ENCODE measurements at regions not wholly inside any gene's neighbourhood (a gene's known extent, or its start where the extent isn't known, plus 50 kb on each side); places are given as distances from the start of the nearest gene placed in this dataset.

DNA sequence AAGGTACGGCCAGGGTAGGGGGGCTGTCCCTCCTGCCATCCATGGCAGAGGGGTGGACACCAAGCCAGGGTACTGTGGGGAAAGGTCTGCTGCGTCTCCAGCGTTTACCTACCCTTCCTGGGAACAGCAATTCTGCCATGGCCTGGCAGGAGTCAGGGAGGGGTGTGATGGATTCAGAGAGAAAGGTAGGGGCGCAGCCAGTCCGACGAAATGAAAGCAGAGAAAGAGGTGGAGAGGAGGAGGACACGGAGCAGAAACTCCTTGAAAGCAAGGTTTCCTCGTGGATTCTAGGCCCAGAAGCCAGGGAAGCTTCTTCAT, 182.9 kb downstream of the ZFP36L2 start:
- no peaks in the 10 kb centered on the region for H3K27me3 ChIP-seq (ENCODE audit: control insufficient read depth, insufficient read depth, low read length)
- H4K20me1 ChIP-seq (ENCODE audit: control insufficient read depth, extremely low read depth, insufficient read depth, low read length), result no peaks in the 10 kb centered on the region
- H3K9me3 ChIP-seq (ENCODE audit: control insufficient read depth, insufficient read depth, low read depth, low read length), result no peaks in the 10 kb centered on the region
- H3K36me3 ChIP-seq (ENCODE audit: control insufficient read depth, insufficient read depth, low read length), result no peaks in the 10 kb centered on the region
- no peak overlapping the region for H3K9ac ChIP-seq (ENCODE audit: insufficient read depth, low read length)
- H3K27ac ChIP-seq (ENCODE audit: insufficient read depth, low read length), result no peak overlapping the region
- peaks cover 24% of the 10 kb centered on the region for H3K4me1 ChIP-seq (ENCODE audit: control insufficient read depth, extremely low read depth, insufficient read depth, low read length)
- H3K79me2 ChIP-seq (ENCODE audit: control insufficient read depth, insufficient read depth, low read length), result no peaks in the 10 kb centered on the region
- TF ChIP-seq, protein P1, sequence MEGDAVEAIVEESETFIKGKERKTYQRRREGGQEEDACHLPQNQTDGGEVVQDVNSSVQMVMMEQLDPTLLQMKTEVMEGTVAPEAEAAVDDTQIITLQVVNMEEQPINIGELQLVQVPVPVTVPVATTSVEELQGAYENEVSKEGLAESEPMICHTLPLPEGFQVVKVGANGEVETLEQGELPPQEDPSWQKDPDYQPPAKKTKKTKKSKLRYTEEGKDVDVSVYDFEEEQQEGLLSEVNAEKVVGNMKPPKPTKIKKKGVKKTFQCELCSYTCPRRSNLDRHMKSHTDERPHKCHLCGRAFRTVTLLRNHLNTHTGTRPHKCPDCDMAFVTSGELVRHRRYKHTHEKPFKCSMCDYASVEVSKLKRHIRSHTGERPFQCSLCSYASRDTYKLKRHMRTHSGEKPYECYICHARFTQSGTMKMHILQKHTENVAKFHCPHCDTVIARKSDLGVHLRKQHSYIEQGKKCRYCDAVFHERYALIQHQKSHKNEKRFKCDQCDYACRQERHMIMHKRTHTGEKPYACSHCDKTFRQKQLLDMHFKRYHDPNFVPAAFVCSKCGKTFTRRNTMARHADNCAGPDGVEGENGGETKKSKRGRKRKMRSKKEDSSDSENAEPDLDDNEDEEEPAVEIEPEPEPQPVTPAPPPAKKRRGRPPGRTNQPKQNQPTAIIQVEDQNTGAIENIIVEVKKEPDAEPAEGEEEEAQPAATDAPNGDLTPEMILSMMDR (conservative IDR thresholded peaks at IDR 0.05 in 1 of 2, IDR thresholded peaks at IDR 0.05 in 1 of 2; ENCODE audit: low read depth in 1 of 2, low read length in 2 of 2), result no peak
- TF ChIP-seq EZH2 (IDR thresholded peaks at IDR 0.05; ENCODE audit: low read length, missing control alignments), result no peak
- no peak overlapping the region for H3K4me3 ChIP-seq (replicated peaks in 1 of 4; ENCODE audit: control extremely low read depth in 1 of 4, insufficient read depth in 1 of 4, low read depth in 3 of 4, low read length in 4 of 4)
- no peak for DNase-seq (ENCODE audit: low read depth in 2 of 2)
- no peak overlapping the region for H2AFZ ChIP-seq (ENCODE audit: low read length)
- no peak overlapping the region for H3K4me2 ChIP-seq (ENCODE audit: extremely low read depth, insufficient read depth, low read length)

DNA sequence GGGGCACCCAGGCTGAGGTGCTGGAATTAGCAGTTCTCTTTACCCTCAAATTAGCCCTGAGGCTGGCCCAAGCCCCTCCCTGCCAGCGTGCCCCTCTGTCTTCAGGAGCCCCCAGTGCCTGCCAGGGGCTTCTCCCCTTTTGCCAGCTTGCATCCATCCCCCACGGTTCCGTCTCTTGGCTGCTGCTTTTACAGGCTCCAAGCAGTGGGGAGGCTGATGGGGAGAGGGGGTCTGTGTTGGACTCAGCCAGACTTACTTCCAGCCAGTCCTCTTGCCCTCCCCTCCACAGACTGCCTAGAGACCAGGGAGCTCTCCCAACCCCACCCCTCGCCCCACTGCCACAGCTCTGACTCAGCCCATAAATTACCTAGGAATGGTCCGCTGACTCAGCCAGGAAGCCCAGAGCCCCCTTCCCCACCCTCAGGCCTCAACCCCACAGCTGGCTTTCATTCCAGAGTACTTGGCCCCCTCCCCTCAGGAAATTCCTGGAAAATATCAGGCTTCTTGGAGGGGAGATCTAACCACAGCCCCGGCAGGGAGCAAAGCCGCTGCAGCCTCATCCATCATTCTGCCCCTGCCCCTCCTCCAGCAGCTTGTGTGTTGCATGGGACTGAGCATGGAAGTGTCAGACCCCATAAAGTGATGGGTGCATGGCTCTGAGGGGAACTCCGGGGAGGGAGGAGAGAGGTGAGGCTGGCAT, 184.6 kb downstream of the ZFP36L2 start:
- Histone ChIP-seq H3K4me2 (ENCODE audit: extremely low read depth, insufficient read depth, low read length) (peak overlapping the region; percentile 46), H3K9me3 (ENCODE audit: control insufficient read depth, insufficient read depth, low read depth, low read length) (no peaks in the 10 kb centered on the region), H3K27ac (ENCODE audit: insufficient read depth, low read length) (peak overlapping the region; percentile 54), H3K27me3 (ENCODE audit: control insufficient read depth, insufficient read depth, low read length) (no peaks in the 10 kb centered on the region), H3K9ac (ENCODE audit: insufficient read depth, low read length) (no peak overlapping the region), H3K4me1 (ENCODE audit: control insufficient read depth, extremely low read depth, insufficient read depth, low read length) (peaks cover 27% of the 10 kb centered on the region), H3K36me3 (ENCODE audit: control insufficient read depth, insufficient read depth, low read length) (no peaks in the 10 kb centered on the region), H3K79me2 (ENCODE audit: control insufficient read depth, insufficient read depth, low read length) (no peaks in the 10 kb centered on the region), H3K4me3 (replicated peaks in 1 of 4; ENCODE audit: control extremely low read depth in 1 of 4, insufficient read depth in 1 of 4, low read depth in 3 of 4, low read length in 4 of 4) (no peak overlapping the region), H2AFZ (ENCODE audit: low read length) (no peak overlapping the region), H4K20me1 (ENCODE audit: control insufficient read depth, extremely low read depth, insufficient read depth, low read length) (no peaks in the 10 kb centered on the region)
- peak; percentile 98 to 100 for DNase-seq (ENCODE audit: low read depth in 2 of 2)
- TF ChIP-seq, protein P1 (conservative IDR thresholded peaks at IDR 0.05 in 1 of 2, IDR thresholded peaks at IDR 0.05 in 1 of 2; ENCODE audit: low read depth in 1 of 2, low read length in 2 of 2), result no peak
- TF ChIP-seq EZH2 (IDR thresholded peaks at IDR 0.05; ENCODE audit: low read length, missing control alignments), result no peak

DNA sequence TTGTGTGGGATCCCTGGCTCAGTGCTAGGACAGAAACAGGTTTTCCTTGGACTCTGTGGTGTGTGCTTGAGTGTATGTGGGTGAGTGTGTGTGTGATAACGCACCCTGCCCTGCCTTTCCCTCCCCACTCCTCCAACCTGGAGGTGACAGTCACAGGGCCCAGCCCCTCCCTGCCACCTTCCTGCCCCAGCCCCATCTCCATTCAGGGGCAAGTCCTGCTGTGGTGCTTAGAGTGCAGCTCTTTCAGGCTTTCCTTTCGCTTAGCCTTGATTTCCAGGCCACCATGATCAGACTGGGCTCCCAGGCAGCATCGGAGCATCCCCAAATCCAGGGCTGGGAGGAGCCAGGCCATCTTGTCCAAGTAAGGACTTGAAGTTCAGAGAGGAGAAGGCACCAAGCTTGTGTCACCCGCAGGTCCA, 185.2 kb downstream of the ZFP36L2 start:
- DNase-seq (ENCODE audit: low read depth in 2 of 2), result peak in 1 of 2 donors; percentile 53
- peak overlapping the region; percentile 40 for H3K27ac ChIP-seq (ENCODE audit: insufficient read depth, low read length)

More for the DNA sequence above, 185.2 kb downstream of the ZFP36L2 start:
- TF ChIP-seq EZH2 (IDR thresholded peaks at IDR 0.05; ENCODE audit: low read length, missing control alignments), result no peak
- TF ChIP-seq, protein P1 (conservative IDR thresholded peaks at IDR 0.05 in 1 of 2, IDR thresholded peaks at IDR 0.05 in 1 of 2; ENCODE audit: low read depth in 1 of 2, low read length in 2 of 2), result no peak
- Histone ChIP-seq H3K9me3 (ENCODE audit: control insufficient read depth, insufficient read depth, low read depth, low read length) (no peaks in the 10 kb centered on the region), H3K4me3 (replicated peaks in 1 of 4; ENCODE audit: control extremely low read depth in 1 of 4, insufficient read depth in 1 of 4, low read depth in 3 of 4, low read length in 4 of 4) (no peak overlapping the region), H4K20me1 (ENCODE audit: control insufficient read depth, extremely low read depth, insufficient read depth, low read length) (no peaks in the 10 kb centered on the region), H2AFZ (ENCODE audit: low read length) (no peak overlapping the region), H3K36me3 (ENCODE audit: control insufficient read depth, insufficient read depth, low read length) (no peaks in the 10 kb centered on the region), H3K4me1 (ENCODE audit: control insufficient read depth, extremely low read depth, insufficient read depth, low read length) (peaks cover 21% of the 10 kb centered on the region), H3K79me2 (ENCODE audit: control insufficient read depth, insufficient read depth, low read length) (no peaks in the 10 kb centered on the region), H3K4me2 (ENCODE audit: extremely low read depth, insufficient read depth, low read length) (no peak overlapping the region), H3K27me3 (ENCODE audit: control insufficient read depth, insufficient read depth, low read length) (no peaks in the 10 kb centered on the region), H3K9ac (ENCODE audit: insufficient read depth, low read length) (no peak overlapping the region)

Measured in fibroblast of lung (primary cell).